ENCODE measurements at regions not wholly inside any gene's neighbourhood (a gene's known extent, or its start where the extent isn't known, plus 50 kb on each side); places are given as distances from the start of the nearest gene placed in this dataset.
A peak's percentile ranks its signal among the peaks of the same experiment; 100 is the strongest.

DNA sequence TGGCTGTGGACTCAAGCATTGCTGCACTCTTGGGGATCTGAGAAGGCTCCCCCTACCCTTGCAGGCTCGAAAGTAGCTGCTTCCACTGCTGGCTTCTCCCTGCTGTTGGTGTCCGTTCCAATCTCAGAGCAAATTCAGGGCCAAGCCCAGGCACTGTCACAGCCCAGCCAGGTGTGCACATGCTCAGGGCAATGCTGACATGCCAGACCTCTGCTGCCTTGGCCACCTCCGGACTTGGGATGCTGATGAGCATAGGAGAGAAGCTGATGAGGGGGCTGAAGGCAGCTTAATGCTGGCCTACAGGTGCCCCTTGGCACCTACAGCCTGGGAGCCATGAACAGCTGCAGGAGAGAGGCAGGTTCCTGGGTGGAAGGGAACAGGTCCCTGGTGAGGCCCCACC lies 273.7 kb upstream of the KCNJ16 start (continued):
- TF ChIP-seq, protein P1, sequence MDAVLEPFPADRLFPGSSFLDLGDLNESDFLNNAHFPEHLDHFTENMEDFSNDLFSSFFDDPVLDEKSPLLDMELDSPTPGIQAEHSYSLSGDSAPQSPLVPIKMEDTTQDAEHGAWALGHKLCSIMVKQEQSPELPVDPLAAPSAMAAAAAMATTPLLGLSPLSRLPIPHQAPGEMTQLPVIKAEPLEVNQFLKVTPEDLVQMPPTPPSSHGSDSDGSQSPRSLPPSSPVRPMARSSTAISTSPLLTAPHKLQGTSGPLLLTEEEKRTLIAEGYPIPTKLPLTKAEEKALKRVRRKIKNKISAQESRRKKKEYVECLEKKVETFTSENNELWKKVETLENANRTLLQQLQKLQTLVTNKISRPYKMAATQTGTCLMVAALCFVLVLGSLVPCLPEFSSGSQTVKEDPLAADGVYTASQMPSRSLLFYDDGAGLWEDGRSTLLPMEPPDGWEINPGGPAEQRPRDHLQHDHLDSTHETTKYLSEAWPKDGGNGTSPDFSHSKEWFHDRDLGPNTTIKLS (IDR thresholded peaks at IDR 0.05; ENCODE audit: borderline replicate concordance, low read depth): no peak
- no peak for TF ChIP-seq RAD21 (CRISPR knock-in tag; conservative IDR thresholded peaks at IDR 0.05 in 1 of 2, IDR thresholded peaks at IDR 0.05 in 1 of 2)
- TF ChIP-seq, protein P2, sequence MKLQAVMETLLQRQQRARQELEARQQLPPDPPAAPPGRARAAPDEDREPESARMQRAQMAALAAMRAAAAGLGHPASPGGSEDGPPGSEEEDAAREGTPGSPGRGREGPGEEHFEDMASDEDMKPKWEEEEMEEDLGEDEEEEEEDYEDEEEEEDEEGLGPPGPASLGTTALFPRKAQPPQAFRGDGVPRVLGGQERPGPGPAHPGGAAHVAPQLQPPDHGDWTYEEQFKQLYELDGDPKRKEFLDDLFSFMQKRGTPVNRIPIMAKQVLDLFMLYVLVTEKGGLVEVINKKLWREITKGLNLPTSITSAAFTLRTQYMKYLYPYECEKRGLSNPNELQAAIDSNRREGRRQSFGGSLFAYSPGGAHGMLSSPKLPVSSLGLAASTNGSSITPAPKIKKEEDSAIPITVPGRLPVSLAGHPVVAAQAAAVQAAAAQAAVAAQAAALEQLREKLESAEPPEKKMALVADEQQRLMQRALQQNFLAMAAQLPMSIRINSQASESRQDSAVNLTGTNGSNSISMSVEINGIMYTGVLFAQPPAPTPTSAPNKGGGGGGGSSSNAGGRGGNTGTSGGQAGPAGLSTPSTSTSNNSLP (IDR thresholded peaks at IDR 0.05; ENCODE audit: borderline replicate concordance, low read depth, low read length): no peak
- no peak for TF ChIP-seq RNF2 (IDR thresholded peaks at IDR 0.05)

DNA sequence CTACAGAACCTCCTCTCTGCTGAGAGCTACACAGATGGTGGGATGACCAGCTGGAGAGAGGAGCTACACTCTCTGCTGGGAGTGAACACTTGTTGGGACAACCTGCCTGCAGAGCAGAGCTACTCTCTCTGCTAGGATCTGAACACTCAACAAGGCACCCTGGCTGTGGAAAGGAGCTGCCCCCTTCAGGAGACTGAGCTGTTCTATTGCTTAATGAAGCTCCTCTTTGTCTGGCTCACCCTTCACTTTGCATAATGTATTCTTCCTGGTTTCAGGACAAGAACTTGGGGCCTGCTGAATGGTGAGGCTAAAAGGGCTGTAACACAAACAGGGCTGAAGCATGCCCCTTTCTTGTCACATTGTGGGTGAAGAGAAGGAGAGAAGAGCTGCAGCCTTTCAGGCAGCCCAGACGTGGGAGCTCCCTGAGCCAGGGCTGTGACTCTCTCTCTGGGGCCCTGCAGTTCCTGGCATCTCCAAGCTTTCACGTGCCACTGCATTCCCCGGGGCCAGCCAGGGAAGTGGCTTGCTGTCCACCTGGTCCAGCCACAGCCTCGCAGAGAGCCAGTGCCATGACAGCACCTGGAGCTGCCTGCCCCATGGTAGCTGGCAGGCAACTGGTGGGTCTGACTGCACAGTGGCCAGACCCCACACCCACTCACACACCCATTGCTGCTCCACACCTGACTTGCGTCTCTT lies 272.8 kb upstream of the KCNJ16 start:
- Histone ChIP-seq H3K36me3 (ENCODE audit: control insufficient read depth, insufficient read depth, low read length) (no peaks in the 10 kb centered on the region), H3K27ac (ENCODE audit: extremely low read depth, low read depth, low read length) (no peak overlapping the region), H3K4me1 (replicated peaks in 1 of 2; ENCODE audit: control insufficient read depth in 2 of 2, insufficient read depth in 2 of 2, low read length in 2 of 2) (no peaks in the 10 kb centered on the region), H4K20me1 (replicated peaks; ENCODE audit: control insufficient read depth, insufficient read depth, low read length) (no peaks in the 10 kb centered on the region), H2AFZ (ENCODE audit: low read depth, low read length) (no peak overlapping the region), H3K27me3 (ENCODE audit: control insufficient read depth in 2 of 2, insufficient read depth in 2 of 2, low read length in 2 of 2) (no peaks in the 10 kb centered on the region), H3K4me3 (no peak overlapping the region), H3K9me3 (replicated peaks; ENCODE audit: control insufficient read depth, insufficient read depth, low read depth, low read length) (no peaks in the 10 kb centered on the region), H3K79me2 (ENCODE audit: control insufficient read depth, insufficient read depth, low read length) (no peaks in the 10 kb centered on the region), H3K9ac (ENCODE audit: insufficient read depth in 1 of 2, low read depth in 2 of 2, low read length in 2 of 2) (no peak overlapping the region), H3K9me1 (ENCODE audit: control insufficient read depth, insufficient read depth, low read length) (no peaks in the 10 kb centered on the region), H3K4me2 (ENCODE audit: insufficient read depth, low read length) (no peak overlapping the region)
- ChIA-PET POLR2A (no interaction called here), CTCF (ENCODE audit: low intra/inter-chr PET ratio) (no interaction called here)
- no peak for DNase-seq (ENCODE audit: extremely low read depth in 1 of 4, low spot score in 3 of 4)
- ATAC-seq: peak; percentile 63
- in situ Hi-C loops (cut with MboI): no loop called here
- intact Hi-C loops (cut with micrococcal nuclease): no loop called here
- TF ChIP-seq, protein P3, sequence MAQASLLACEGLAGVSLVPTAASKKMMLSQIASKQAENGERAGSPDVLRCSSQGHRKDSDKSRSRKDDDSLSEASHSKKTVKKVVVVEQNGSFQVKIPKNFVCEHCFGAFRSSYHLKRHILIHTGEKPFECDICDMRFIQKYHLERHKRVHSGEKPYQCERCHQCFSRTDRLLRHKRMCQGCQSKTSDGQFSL (CRISPR knock-in tag; IDR thresholded peaks at IDR 0.05): no peak
- TF ChIP-seq, protein P3 (tag; IDR thresholded peaks at IDR 0.05): no peak
- TF ChIP-seq, protein P4, sequence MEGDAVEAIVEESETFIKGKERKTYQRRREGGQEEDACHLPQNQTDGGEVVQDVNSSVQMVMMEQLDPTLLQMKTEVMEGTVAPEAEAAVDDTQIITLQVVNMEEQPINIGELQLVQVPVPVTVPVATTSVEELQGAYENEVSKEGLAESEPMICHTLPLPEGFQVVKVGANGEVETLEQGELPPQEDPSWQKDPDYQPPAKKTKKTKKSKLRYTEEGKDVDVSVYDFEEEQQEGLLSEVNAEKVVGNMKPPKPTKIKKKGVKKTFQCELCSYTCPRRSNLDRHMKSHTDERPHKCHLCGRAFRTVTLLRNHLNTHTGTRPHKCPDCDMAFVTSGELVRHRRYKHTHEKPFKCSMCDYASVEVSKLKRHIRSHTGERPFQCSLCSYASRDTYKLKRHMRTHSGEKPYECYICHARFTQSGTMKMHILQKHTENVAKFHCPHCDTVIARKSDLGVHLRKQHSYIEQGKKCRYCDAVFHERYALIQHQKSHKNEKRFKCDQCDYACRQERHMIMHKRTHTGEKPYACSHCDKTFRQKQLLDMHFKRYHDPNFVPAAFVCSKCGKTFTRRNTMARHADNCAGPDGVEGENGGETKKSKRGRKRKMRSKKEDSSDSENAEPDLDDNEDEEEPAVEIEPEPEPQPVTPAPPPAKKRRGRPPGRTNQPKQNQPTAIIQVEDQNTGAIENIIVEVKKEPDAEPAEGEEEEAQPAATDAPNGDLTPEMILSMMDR (IDR thresholded peaks at IDR 0.05 in 2 of 3, conservative IDR thresholded peaks at IDR 0.05 in 1 of 3; ENCODE audit: insufficient read depth in 2 of 3, low read depth in 1 of 3, low read length in 3 of 3): peak in 1 of 3 experiments; percentile 10; a peak in 1 of 6 replicates
- TF ChIP-seq, protein P5, sequence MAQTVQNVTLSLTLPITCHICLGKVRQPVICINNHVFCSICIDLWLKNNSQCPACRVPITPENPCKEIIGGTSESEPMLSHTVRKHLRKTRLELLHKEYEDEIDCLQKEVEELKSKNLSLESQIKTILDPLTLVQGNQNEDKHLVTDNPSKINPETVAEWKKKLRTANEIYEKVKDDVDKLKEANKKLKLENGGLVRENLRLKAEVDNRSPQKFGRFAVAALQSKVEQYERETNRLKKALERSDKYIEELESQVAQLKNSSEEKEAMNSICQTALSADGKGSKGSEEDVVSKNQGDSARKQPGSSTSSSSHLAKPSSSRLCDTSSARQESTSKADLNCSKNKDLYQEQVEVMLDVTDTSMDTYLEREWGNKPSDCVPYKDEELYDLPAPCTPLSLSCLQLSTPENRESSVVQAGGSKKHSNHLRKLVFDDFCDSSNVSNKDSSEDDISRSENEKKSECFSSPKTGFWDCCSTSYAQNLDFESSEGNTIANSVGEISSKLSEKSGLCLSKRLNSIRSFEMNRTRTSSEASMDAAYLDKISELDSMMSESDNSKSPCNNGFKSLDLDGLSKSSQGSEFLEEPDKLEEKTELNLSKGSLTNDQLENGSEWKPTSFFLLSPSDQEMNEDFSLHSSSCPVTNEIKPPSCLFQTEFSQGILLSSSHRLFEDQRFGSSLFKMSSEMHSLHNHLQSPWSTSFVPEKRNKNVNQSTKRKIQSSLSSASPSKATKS (CRISPR knock-in tag; IDR thresholded peaks at IDR 0.05): no peak
- BruUV-seq (replicated peaks): no TSS peak
- FAIRE-seq: no peak
- WGBS (ENCODE audit: insufficient coverage, low coverage, missing lambda C conversion rate): 9% methylated on average over 5 of the region's 5 CpGs

All from K562 (cell line).